ENCODE measurements at regions not wholly inside any gene's neighbourhood (a gene's known extent, or its start where the extent isn't known, plus 50 kb on each side); places are given as distances from the start of the nearest gene placed in this dataset.

DNA sequence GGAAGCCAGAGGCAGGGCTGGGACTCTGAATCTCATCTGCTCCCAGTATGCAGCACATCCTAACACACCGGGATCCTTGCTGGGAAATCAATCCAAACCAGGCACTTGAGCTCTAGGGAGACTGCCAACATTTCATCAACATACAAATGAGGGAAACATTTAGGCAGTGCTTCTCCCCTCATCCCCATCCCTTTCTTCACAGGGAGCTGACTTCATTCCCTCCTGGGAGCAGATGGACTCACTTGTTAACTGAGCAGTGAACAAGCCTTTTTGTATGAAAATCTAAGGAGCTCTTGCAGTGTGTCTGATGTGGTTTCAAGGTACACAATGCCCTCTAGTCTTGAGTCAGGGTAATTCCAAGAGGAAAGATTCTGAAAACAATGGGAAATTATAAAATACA is 96.3 kb downstream of the TMEM114 start:
- TF ChIP-seq, protein P1, sequence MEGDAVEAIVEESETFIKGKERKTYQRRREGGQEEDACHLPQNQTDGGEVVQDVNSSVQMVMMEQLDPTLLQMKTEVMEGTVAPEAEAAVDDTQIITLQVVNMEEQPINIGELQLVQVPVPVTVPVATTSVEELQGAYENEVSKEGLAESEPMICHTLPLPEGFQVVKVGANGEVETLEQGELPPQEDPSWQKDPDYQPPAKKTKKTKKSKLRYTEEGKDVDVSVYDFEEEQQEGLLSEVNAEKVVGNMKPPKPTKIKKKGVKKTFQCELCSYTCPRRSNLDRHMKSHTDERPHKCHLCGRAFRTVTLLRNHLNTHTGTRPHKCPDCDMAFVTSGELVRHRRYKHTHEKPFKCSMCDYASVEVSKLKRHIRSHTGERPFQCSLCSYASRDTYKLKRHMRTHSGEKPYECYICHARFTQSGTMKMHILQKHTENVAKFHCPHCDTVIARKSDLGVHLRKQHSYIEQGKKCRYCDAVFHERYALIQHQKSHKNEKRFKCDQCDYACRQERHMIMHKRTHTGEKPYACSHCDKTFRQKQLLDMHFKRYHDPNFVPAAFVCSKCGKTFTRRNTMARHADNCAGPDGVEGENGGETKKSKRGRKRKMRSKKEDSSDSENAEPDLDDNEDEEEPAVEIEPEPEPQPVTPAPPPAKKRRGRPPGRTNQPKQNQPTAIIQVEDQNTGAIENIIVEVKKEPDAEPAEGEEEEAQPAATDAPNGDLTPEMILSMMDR (IDR thresholded peaks at IDR 0.05), result no peak
- Mint-ChIP-seq H3K36me3 (ENCODE audit: unreplicated experiment) (no peaks in the 10 kb centered on the region), H3K4me3 (ENCODE audit: unreplicated experiment) (no peak overlapping the region), H3K27ac (ENCODE audit: unreplicated experiment) (no peak overlapping the region), H3K9me3 (ENCODE audit: unreplicated experiment) (no peaks in the 10 kb centered on the region), H3K4me1 (ENCODE audit: unreplicated experiment) (no peaks in the 10 kb centered on the region), H3K27me3 (ENCODE audit: unreplicated experiment) (no peaks in the 10 kb centered on the region)
- DNase-seq (ENCODE audit: extremely low spot score, unreplicated experiment), result no peak

DNA sequence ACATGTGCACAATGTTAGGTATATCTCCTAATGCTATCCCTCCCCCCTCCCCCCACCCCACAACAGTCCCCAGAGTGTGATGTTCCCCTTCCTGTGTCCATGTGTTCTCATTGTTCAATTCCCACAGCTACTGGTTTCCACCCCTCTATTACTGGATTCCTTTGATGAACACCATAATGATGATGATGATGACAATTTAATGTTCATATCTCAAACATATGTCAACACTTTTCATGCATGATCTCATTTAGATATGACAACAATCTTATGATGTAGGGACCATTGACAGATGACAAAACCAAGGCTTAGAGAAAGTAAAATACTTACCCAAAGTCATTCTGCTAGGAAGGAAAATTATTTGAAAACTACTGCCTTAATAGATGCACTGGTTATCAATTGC is 97.6 kb downstream of the TMEM114 start:
- H3K9me3 Mint-ChIP-seq (ENCODE audit: unreplicated experiment), result no peaks in the 10 kb centered on the region
- H3K27ac Mint-ChIP-seq (ENCODE audit: unreplicated experiment), result no peak overlapping the region
- H3K4me1 Mint-ChIP-seq (ENCODE audit: unreplicated experiment), result no peaks in the 10 kb centered on the region
- H3K4me3 Mint-ChIP-seq (ENCODE audit: unreplicated experiment), result no peak overlapping the region
- H3K36me3 Mint-ChIP-seq (ENCODE audit: unreplicated experiment), result no peaks in the 10 kb centered on the region
- DNase-seq (ENCODE audit: extremely low spot score, unreplicated experiment), result no peak
- no peaks in the 10 kb centered on the region for H3K27me3 Mint-ChIP-seq (ENCODE audit: unreplicated experiment)
- TF ChIP-seq, protein P1 (IDR thresholded peaks at IDR 0.05), result no peak

DNA sequence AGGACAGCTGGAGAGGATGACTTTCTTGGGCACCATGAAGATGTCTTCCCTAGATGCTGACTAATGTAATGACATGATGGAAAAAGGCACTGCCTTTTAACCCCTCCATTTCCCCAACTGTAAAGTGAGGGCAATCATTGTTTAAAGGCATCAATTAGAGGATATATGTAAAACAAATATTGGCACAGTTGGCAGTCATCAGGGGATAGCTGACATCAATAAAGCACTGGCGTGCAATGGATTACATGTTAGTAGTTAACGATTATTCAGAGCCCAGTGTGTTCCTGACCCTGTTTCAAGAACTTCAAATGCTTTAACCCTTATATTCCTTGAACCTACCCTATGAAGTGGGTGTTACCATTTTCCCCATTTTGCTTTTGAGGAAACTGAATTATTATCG is 100.7 kb downstream of the TMEM114 start:
- no peaks in the 10 kb centered on the region for H3K4me1 Mint-ChIP-seq (ENCODE audit: unreplicated experiment)
- DNase-seq (ENCODE audit: extremely low spot score, unreplicated experiment), result no peak
- no peak overlapping the region for H3K4me3 Mint-ChIP-seq (ENCODE audit: unreplicated experiment)
- TF ChIP-seq, protein P1 (IDR thresholded peaks at IDR 0.05), result no peak
- no peaks in the 10 kb centered on the region for H3K27me3 Mint-ChIP-seq (ENCODE audit: unreplicated experiment)
- no peaks in the 10 kb centered on the region for H3K9me3 Mint-ChIP-seq (ENCODE audit: unreplicated experiment)
- no peaks in the 10 kb centered on the region for H3K36me3 Mint-ChIP-seq (ENCODE audit: unreplicated experiment)
- no peak overlapping the region for H3K27ac Mint-ChIP-seq (ENCODE audit: unreplicated experiment)

DNA sequence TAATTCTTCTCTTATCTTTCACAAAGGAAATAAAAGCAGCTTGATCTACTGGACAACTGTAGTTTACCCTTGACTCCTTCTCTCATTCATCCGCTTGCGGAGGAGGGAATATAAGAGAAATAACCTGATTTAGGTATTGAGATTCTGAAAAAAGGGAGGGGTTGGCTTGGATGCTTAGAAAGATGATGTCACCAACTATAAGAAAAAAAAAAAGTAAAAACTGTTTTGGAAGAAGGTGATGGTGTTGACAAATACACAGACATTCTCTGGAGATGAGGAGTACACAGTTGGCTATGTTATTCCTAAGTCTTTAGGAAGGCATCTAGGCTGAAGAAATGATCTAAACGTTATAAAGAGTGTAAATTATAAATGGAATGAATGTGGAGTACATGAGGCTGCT is 103.3 kb downstream of the TMEM114 start:
- TF ChIP-seq, protein P1 (IDR thresholded peaks at IDR 0.05), result no peak
- peaks cover 3% of the 10 kb centered on the region for H3K9me3 Mint-ChIP-seq (ENCODE audit: unreplicated experiment)
- no peak for DNase-seq (ENCODE audit: extremely low spot score, unreplicated experiment)
- no peak overlapping the region for H3K27ac Mint-ChIP-seq (ENCODE audit: unreplicated experiment)
- no peaks in the 10 kb centered on the region for H3K4me1 Mint-ChIP-seq (ENCODE audit: unreplicated experiment)
- no peaks in the 10 kb centered on the region for H3K36me3 Mint-ChIP-seq (ENCODE audit: unreplicated experiment)
- H3K4me3 Mint-ChIP-seq (ENCODE audit: unreplicated experiment), result no peak overlapping the region
- H3K27me3 Mint-ChIP-seq (ENCODE audit: unreplicated experiment), result no peaks in the 10 kb centered on the region

DNA sequence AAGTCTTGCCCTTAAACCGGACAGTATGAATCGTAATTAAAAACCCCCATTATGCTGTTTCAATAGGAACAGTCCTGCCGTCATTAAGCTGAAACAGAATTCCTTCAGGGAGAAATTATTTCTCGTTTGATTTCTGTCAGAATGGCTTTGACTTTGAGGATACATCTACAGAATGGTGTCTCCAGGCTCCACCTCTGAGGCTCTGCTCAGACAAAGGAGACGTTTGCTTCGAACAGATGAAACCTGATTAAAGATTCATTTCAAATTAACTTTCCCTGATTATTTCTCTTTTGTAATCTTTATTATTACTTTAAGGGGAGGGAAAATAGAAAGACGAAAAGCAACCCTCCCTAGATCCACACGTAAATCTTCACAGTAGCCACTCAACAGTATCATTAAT is 106.9 kb downstream of the TMEM114 start:
- Mint-ChIP-seq H3K27me3 (ENCODE audit: unreplicated experiment) (no peaks in the 10 kb centered on the region), H3K27ac (ENCODE audit: unreplicated experiment) (no peak overlapping the region), H3K9me3 (ENCODE audit: unreplicated experiment) (peaks cover 6% of the 10 kb centered on the region), H3K4me3 (ENCODE audit: unreplicated experiment) (no peak overlapping the region), H3K36me3 (ENCODE audit: unreplicated experiment) (no peaks in the 10 kb centered on the region), H3K4me1 (ENCODE audit: unreplicated experiment) (no peaks in the 10 kb centered on the region)
- TF ChIP-seq, protein P1 (IDR thresholded peaks at IDR 0.05), result no peak
- no peak for DNase-seq (ENCODE audit: extremely low spot score, unreplicated experiment)
